HL-60 (cell line): ENCODE measurements at regions not wholly inside any gene's neighbourhood (a gene's known extent, or its start where the extent isn't known, plus 50 kb on each side); places are given as distances from the start of the nearest gene placed in this dataset.

Experiments used
- DNase-seq, 2 experiments: peaks; one replicate each; pipeline ENCODE4 v3.0.0-alpha.2; 2010 to 2020; ENCODE audit warnings: low read depth in 1 of 2, low spot score in 1 of 2
- H3K27ac ChIP-seq: fragments of 250-450 bp; sonication (Bioruptor Pico); replicated peaks from 2 replicates; pipeline ENCODE4 v1.5.1; 2020; ENCODE audit warnings: mild to moderate bottlenecking, moderate library complexity
- H3K27me3 ChIP-seq: fragments of 250-450 bp; sonication (Bioruptor Pico); 2 replicates; pipeline ENCODE4 v1.5.1; 2021; ENCODE audit warnings: mild to moderate bottlenecking, moderate library complexity; ENCODE audit not compliant: insufficient read depth, poor library complexity, severe bottlenecking
- H3K4me3 ChIP-seq: replicated peaks from 2 replicates; pipeline ENCODE4 v1.5.1; 2011; ENCODE audit warnings: mild to moderate bottlenecking, control low read depth, low read length; ENCODE audit not compliant: insufficient read depth
- CTCF ChIP-seq: IDR thresholded peaks from one replicate; pipeline ENCODE4 v1.5.1; 2011; ENCODE audit warnings: low read length, control low read depth, inconsistent platforms; ENCODE audit not compliant: insufficient read depth
- GABPA ChIP-seq: IDR thresholded peaks from 2 replicates; pipeline ENCODE4 v1.6.1; 2012; ENCODE audit warnings: low read depth
- POLR2AphosphoS5 ChIP-seq: IDR thresholded peaks from 2 replicates; pipeline ENCODE4 v1.6.1; 2012; ENCODE audit warnings: low read depth
- REST ChIP-seq: IDR thresholded peaks from 2 replicates; pipeline ENCODE4 v1.6.1; 2012; ENCODE audit warnings: low read depth; ENCODE audit not compliant: insufficient replicate concordance
- SPI1 ChIP-seq: IDR thresholded peaks from 2 replicates; pipeline ENCODE4 v1.6.1; 2012; ENCODE audit warnings: low read depth, mild to moderate bottlenecking, borderline replicate concordance

DNA sequence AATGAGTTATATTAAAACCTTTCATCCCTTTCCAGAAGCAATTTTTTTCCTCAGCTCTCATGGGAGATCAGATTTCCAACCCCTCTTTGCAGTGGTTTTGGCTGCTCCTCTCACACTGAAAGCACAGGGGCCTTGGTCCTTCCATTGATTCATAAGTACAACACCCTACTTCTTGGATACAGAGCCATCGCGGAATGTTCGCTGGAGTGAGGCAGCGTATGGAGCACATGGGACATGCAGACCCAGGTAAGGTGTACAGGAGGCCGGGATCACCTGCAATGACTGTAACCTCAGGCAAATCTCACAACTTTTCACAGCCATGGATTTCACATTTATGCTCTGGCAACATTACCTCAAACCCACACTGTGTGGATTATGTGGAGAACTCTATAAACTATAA is 75.2 kb upstream of the HEY2 start:
- Histone ChIP-seq H3K27ac (no peak overlapping the region), H3K27me3 (peaks cover 7% of the 10 kb centered on the region), H3K4me3 (no peak overlapping the region)
- no peak for TF ChIP-seq REST
- TF ChIP-seq GABPA: no peak
- TF ChIP-seq POLR2AphosphoS5: no peak
- no peak for TF ChIP-seq SPI1
- no peak for TF ChIP-seq CTCF
- DNase-seq: no peak

DNA sequence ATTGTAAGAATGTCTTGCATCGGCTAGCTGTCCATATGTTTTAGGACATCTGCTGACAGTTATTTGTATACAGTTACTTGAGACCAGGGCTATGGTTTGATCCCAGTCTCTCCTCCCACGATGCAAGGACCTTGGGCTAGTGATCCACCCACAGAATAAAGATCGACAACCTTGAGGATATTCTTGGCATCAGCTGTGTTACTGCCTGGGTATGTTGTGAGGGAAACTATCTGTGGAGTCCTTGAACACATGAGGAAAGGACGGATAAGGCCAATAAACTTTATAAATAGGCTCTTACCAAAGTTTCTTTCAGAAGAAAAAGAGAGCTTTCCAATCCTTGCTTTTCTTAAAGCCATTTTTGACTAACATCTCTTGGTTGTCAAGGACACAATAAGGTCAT is 70.8 kb upstream of the HEY2 start:
- no peak overlapping the region for H3K4me3 ChIP-seq
- no peak overlapping the region for H3K27ac ChIP-seq
- peaks cover 2% of the 10 kb centered on the region for H3K27me3 ChIP-seq
- no peak for DNase-seq
- no peak for TF ChIP-seq POLR2AphosphoS5
- TF ChIP-seq GABPA: no peak
- no peak for TF ChIP-seq CTCF
- TF ChIP-seq REST: no peak
- TF ChIP-seq SPI1: no peak

- H3K27me3 ChIP-seq: peaks cover 2% of the 10 kb centered on the region
These were observed 70.3 kb upstream of the HEY2 start for GRCh38 chr6:125679128-125679527.

More at GRCh38 chr6:125679128-125679527, 70.3 kb upstream of the HEY2 start:
- no peak overlapping the region for H3K27ac ChIP-seq
- TF ChIP-seq GABPA (no peak), CTCF (no peak)
- no peak for DNase-seq
- no peak overlapping the region for H3K4me3 ChIP-seq
